GM19328 (cell line): ENCODE measurements at regions not wholly inside any gene's neighbourhood (a gene's known extent, or its start where the extent isn't known, plus 50 kb on each side); places are given as distances from the start of the nearest gene placed in this dataset.

Source experiments
- ATAC-seq: cut with Tn5 transposase; IDR thresholded peaks from one replicate; pipeline ENCODE4 v1.9.1; 2021; ENCODE audit warnings: mild to moderate bottlenecking, moderate library complexity; ENCODE audit not compliant: unreplicated experiment

DNA sequence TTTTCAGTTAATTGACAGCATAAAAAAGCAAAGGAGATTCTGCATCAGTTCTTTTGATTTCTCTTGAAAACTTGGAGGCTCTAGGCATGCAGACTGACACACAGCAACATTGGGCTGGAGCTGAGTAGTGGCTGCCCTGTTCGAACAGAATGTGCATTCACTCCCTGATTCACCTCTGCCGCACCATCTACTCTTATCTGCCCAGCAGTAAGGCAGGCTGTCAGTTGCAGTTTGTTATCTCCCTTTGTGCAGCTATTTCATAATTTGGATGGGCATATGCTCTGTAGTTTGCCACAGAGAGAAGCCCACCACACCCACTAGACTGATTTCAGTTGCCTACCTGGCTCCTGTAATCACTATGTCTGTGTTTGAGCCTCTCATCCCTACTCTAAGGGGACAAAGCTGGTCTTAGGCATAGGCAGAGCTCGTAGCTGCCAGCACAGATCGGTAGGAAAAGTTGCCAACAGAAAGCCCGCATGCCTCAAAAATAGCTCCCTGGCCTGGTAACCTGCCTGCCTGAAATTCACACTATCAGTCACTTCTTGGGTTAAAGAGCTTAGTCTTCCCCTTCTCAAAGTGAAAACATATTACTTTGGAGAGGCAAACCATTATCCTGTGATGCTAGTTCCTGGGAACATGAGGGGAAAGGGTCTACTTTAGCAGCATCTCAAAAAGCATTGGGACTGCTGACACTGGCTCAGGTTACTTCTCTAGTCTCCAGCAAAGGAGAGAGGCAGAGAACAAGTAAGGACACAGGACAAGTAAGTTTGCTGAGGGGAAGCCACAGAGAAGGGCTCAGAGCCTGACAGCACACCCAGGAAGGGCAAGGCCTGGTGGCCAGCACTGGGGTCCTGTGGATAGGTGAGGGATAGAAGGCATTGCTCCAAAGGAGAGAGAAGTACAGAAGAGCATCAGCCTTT is 75.9 kb upstream of the TMEM164 start:
- no peak for ATAC-seq

DNA sequence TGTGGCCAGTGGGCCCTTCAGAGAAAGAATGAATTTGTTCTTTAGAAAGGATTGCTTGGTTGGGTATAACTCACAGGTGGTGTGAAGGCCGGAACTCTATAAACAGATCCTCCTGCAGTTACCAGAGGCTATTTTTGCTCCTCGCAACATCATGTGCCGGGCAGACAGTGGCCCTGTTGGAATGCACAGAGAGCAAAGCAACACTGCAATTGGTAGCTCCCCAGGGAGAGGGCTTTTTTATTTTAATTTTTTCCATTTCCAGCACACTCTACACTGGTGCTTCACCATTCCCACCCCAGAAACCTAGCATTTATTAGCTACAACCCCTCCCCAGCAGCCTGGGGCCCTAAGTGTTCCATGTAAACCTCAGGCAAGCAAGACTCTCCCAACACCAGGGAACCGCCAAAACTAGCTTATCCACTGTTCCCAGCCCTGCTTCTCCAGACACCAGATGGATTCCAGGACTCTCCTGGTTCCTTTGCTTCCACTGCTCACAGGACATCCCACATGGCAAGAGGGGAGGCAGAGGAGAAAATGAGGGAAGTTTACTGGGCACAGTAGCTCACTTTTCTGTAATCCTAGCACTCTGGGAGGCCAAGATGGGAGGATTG is 75.1 kb upstream of the TMEM164 start:
- no peak for ATAC-seq

DNA sequence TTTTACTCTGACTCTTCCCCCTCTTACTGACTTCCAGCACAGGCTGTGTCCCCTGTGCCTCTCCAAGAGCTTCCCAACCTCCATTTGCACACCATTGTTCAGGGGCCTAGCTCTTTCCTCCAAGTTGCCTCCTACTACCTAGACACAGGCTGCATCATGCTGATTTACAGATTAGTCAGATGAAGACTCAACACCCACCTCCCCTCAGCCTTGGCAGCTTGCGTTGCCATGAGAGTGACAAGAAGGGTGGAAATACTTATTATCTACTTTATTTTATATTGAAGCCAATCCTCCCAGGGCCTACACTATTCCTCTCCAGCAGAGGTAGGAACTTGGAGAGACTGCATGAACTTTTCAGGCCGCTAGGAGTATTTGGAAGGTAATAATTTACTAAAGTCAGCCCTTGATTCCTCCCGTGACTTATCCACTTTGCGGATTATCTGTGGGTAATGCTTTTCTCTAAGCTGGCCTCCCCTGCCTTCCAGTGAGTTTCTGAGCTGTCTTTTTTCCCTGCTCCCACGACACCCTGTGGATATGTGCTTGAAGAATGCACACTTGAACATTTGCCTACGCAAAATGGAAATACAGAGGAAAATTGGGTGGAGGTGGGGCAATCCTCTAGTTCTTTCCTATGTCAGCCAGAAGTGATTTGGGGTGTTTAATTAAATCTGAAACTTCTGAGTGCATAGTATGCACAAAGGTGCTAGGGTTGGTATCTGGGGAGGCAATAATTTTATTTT is 74.1 kb upstream of the TMEM164 start:
- no peak for ATAC-seq

DNA sequence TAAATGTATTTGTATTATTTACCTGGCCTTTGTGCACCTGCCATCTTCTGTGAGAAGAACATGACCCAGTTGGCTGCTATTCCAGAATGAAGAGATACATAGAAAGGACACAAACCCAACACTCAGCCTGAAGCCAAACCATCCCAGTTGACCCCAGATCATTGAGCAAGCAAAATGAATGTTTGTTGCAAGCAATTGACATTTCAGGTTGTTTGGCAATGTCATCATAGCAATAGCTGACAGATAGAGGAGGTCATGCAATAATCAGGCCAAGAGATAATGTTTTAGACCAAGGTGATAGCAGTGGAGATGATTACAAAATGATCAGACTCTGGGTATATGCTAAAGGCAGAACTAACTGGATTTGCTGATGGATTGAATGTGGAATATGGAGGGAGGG is 71.2 kb upstream of the TMEM164 start:
- ATAC-seq, result no peak

DNA sequence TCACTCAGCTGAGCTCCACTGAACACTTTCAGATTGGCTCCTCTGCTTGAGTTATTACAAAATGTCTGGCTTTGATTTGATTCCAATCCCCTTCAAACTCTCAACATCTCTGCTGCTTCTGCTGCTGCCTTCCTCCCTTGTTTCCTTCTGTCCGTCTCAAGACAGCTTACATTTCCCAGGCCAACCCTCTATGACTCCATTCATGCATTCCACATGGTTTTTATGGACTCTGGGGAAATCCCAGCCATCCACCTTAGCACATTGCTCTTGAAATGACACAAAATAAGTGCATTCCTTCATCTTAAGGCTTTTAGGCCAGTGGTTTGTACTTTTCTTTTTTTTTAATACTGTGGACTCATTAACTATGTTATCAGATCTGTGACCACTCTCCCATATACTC is 68.5 kb upstream of the TMEM164 start:
- no peak for ATAC-seq

DNA sequence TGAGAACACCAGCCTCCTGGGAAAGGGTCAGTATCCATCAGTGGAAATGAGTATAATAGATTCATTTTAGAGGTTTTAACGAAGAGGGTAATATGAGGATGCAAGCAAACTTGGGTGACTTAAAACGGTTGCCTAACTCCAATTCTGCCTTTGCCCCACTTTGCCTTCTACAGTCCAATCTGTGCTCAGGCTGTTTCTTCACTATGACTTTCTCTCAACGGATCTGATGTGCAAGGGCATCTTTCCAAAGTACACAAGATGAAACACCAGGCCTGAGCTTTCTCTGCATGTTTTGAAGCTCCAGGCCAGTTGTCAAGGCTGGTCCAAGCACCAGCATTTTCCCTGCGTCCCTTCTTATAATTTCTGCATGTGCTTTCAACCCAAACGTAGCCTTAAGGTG is 68.0 kb upstream of the TMEM164 start:
- no peak for ATAC-seq

DNA sequence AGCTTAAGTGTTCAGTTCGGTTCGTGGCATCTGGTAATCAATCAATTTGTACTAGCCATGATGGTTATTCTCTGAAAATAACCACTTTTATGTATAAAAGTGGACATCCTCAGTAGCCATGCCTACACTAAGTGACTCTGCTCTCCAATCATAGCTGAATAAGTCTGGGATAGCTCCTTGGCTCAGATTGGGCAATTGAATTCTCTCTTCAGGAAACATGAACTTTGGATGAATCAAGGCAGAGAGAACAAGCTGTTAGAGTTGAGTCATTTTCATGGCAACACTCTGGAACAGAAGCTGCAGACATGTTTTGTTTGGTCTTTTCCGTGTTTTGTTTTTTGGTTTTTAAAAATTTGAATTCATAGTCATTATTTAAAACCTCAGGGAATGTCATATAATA is 66.8 kb upstream of the TMEM164 start:
- no peak for ATAC-seq

DNA sequence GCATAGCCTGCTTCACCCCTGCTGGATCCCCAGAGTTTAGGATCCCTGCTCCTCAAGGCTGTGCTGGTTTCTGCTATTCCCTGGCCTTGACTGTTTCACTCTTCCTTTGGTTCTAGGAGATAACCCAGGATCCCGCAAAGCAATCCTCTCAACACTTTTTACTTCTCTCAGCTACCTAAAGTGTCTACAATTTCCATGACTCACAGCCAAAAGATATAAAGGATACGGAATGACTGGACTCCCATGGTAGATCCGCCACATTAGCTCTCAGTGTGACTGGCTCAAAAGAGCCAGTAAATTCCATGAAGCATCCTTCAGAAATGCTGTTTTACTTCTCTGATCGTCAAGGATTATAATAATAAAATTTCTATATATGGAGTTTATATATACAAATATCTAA is 66.3 kb upstream of the TMEM164 start:
- no peak for ATAC-seq

DNA sequence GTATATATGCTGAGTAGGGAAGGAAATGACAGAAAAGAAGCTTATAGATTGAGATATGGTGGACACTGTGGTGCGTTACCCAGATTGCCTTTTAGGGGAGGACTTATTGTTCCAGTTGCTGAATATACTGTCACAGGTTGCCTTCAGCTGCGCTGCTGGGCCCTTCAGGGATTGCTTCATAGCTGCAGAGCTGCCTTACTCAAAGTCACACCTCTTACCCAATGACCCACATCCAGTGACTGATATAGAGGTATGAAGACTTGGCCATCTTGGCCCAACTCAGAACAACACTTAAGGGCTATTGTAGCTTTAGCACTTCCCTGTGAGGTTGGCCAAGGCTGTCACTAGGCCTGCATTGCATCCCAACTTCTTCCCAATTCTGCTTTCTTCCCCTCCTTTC is 63.4 kb upstream of the TMEM164 start:
- ATAC-seq, result no peak

DNA sequence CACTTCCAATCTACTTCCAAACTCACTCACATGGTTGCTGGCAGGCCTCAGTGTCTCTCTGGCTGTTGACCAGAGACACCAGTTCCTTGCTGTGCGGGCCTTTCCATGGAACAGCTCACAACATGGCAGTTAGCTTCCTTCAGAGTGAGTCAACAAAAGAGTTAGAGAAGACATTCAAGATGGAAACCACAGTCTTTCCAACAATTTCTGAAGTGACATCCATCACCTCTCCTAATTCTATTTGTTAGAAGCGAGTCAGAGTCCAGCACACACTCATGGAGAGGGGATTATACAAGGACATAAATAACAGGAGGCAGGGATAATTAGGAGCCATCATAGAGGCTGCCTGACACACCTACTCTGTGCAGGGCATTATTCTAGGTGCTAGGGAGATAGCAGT is 62.5 kb upstream of the TMEM164 start:
- ATAC-seq, result no peak

DNA sequence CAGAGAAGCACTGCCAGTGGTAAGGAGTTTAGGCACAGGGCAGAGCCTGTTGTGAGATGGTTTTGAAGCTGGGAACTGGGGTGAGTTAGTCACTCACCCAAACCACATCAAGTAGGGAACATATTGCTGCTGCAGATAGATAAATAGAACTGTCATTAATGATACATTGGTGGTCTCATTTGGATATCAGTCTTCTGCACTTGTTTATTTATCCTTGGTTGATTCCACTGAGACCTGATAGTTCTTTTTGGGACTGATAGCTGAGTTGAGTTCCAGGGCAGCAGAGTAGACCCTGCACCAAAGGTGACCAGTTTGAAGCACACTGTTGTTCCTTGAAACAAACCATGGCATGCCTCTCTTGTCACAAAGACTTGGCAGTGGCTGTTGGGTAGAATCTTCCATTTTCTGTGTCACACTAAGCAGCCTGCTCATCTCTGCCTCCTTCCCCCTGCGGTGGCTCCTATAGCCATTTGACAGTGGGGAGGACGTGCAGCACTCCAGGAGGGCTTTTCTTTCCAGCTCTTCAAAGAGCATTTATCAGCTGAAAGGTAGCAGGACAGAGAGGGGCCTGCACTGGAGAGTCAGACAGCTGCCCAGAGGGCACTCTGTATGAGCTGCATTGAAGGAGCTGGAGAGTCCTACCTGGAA is 59.7 kb upstream of the TMEM164 start:
- no peak for ATAC-seq

DNA sequence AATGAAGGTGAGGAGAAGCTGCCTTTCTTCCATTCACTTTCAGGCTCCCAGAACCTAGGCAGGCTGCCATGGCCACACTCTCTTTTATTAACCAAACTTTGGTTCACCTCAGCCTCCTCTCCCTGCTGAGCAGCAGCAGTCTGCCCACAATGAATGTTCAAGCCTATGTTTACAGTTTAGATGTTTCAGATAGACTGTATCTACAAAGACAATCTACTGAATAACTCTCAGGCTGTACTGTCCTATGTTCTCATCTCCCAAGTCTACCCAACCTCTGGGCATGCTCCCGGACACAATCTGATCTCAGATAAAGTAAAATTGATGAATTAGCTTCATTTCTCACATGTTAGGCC is 59.2 kb upstream of the TMEM164 start:
- no peak for ATAC-seq

DNA sequence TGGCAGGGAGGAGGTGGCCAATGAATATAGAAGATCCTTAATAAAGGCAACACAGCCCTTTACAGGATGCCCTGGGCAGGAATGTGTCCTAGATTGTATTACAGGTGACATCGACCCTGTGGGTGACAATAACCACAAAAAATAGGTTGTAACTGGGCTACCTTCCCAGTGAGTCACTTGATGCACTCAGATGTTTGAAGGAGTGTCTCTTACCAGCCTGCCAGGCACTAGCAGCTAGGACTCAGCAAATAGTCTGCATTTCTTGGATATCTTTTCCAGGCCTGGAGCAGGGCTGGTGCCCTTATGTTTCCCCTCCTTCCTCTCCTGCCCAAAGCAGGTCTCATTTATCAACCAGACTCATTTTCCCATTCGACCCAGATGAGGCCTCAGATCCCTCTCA is 50.9 kb upstream of the TMEM164 start:
- no peak for ATAC-seq

DNA sequence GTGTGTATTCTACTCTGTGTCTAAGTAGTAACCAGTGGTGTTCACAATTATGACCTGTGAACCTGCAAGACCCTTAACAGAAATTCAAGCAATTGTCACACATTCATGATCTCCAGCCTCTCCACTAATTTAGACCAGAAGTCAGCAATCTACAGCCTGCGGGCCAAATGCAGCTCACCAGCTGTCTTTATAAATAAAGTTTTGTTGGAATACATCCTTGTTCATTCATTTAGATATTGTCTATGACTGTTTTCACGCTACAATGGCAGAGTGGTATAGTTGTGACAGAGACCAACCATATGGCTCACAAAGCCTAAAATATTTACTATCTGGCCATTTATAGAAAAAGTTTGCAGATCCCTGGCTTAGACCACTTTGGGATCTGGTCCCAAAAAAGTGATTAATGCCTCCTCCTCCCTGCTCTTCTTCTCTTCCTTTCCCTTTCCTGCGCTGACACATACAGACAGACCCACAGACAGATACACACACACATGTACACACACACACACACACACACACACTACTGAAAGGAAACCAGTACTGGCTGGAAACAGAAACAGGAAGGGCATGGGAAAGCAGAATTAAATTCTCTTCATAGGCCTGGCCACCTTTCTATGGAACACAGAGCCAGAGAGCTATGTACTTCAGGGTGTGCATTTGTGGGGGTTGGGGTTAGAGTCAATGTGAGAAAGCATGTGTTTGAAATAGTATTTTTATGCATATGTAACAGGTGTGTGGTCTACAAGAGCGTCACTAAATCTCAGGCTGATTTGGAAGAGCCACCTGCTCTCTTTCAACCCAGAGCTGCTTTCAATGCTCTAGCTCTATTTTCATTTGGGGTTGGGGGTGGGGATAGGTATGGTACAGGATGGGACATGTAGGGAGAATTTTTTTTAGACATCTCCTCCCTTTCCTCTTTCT is 49.7 kb upstream of the TMEM164 start:
- peak; percentile 82 for ATAC-seq
